HS-5 (cell line): ENCODE measurements at regions not wholly inside any gene's neighbourhood (a gene's known extent, or its start where the extent isn't known, plus 50 kb on each side); places are given as distances from the start of the nearest gene placed in this dataset.

Experiments
- DNase-seq: peaks from one replicate; pipeline ENCODE4 v3.0.0-alpha.2; 2012; ENCODE audit warnings: low read depth

GRCh38 chr12:68449196-68449595, 117.0 kb upstream of the MDM1 start:
- DNase-seq, result no peak

GRCh38 chr12:68450947-68451260, 118.7 kb upstream of the MDM1 start:
- DNase-seq, result no peak

- peak; percentile 37 for DNase-seq
Measured at GRCh38 chr12:68451261-68452077, 119.3 kb upstream of the MDM1 start.

- no peak for DNase-seq
Measured at GRCh38 chr12:68452078-68452715, 120.0 kb upstream of the MDM1 start.

- DNase-seq, result no peak
Measured at GRCh38 chr12:68453278-68453677, 121.1 kb upstream of the MDM1 start.

DNA sequence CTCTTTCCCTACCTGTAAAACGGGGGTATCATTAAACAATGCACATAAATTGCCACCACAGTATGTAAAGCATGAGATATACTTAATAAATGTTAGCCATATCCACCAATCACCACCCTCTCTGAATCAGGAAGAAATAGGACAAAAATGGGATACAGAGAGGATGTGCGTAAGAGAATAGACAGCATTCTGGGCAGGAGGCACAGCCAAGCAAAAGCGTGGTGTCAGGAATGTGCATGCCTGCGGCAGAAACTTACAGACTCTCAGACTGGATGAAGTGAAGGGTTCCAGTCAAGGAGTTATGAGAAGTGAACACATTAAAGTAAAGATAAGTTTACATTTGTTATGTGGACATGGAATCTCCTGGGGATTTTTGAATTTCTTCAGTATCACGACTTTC, 121.7 kb upstream of the MDM1 start:
- DNase-seq, result no peak

DNA sequence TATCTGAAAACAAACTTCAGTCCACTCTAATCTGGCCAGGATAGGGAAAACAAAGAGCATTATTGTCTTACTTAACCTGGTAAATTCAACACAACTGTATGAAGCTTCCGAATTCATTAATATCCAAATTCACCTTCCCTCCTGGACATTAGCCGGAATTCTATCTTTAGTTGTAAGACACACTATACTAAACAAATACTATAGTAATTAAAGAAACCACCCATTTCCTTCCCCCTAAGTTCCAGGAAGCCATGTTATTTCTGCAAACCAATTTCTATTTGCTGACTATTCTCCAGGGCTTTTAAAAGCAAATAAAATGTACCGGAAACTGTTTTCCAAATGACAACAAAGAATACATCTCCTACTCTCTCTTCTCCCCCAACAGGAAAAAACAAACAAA, 122.7 kb upstream of the MDM1 start:
- no peak for DNase-seq

DNA sequence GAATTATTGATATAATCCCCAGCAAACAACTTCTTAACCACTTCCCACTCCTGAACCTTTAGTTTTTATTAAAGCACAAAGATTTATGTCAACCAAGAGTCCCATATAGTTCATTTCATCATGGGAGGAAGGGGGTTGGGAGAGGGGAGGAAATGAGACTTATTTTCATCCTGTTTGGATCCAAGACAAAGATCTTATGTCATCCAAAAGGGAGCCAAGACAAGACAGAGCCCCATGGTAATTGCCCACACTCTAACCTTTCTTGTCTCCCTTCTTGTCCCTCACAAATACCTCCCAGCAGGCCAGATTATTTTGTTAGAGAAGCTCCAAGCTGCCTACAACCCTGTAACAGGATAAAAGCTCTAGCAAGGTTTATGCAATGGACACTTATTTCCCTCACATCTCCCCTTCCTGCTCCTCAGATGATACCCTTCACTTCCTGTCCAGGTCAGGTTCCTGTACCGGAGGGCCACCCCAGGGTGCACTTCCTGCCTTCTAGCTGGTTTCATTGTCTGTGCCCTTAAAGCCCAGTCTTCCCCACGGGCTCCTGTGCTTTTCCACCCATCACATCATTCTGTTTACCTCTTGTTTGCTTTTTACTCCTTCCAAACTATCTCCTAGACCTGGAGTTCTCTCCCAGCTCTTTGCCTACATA, 123.7 kb upstream of the MDM1 start:
- no peak for DNase-seq

GRCh38 chr12:68458866-68459265, 126.7 kb upstream of the MDM1 start:
- DNase-seq, result no peak

DNA sequence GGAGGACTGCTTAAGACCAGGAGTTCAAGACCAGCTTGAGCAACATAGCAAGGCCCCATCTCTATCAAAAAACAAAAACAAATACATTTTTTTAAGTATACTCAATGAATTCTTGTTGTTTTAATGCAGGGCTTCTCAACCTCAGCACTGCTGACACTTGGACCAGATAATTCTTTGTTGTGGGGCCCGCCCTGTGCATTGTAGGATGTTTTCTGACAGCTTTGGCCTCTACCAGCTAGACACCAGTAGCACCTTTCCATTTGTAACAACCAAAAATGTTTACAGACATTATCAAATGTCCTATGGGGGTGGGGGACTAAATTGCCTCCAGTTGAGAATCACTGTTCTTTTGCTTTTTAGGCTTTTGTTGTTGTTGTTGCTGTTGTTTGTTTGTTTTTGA, 128.1 kb upstream of the MDM1 start:
- no peak for DNase-seq

GRCh38 chr12:68461645-68462044, 129.5 kb upstream of the MDM1 start:
- DNase-seq, result no peak

DNA sequence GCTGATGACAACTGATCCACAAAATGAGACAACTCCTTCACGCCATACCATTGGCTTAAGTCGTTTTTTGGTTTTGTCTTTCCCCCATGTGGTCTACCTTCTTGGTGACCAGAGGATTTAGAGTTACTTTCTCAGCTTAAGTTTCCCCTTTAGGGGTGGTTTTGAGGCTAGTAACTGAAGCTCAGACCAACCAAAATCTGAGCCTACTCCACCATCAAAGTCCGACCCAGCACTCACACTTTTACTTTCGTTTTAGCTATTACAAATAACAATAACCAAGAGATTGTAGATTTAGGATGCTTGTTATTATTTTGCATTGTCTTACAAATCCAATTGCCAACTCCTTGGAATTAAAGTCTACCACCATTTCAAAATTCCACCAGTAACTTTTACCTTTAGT, 130.6 kb upstream of the MDM1 start:
- DNase-seq, result no peak

- DNase-seq, result no peak
Measured at GRCh38 chr12:68465227-68465626, 133.1 kb upstream of the MDM1 start.

DNA sequence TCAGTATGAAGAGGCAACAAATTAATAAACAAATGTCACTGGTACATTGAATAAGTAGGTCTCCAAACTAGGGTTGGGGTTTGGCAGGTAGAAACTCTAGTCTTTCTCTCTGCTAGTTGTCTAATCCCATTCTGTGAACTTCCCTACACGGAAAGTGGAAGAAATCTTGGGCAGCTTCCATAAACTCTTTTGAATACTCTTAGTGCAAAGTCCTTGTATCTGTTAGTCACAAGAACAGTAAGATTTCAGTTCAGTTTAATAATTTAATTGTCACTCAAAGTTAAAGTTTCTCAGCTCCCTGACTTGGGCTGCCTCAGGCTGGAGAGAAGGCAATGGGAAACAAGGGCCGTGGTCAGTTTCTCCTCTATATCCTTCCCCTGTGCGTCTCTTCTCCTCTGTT, 135.4 kb upstream of the MDM1 start:
- DNase-seq, result no peak

DNA sequence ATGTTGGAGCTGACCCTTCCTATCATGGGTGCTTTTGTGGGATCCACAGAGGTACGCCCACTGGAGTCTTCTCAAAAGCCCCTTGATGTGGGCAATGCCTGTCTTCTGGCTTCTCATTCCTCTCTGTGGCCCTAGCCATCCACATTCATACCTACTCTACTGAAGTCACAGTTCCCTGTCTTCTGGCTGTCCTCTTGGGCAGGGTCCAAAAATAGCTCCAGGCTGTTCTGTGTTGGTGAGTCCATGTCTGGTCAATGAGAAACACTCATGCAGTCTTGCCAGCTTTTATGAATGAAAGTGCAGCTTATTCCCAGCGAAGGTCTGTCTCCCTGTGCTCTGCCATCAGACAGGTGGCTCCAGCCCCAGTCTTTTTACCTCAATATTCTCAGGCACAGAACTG, 135.9 kb upstream of the MDM1 start:
- no peak for DNase-seq

DNA sequence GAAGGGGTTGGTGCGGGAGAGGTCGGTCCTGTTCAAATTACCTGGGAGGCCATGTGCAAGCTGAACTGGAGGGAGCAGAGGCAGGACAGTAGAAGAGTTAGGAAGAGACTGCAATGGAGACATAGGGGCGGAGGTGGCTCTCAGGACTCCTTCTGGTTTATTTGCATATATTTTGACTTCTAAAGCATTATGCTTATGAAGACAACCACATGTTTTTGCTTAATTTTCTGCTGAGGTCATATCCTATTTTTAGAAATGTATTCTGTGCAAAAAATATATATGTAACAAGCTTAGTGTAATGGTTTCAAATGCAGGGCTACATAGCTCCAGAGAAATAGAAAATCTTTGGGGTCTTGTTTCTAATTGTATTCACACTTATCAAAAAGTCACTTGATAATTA, 137.0 kb upstream of the MDM1 start:
- no peak for DNase-seq

DNA sequence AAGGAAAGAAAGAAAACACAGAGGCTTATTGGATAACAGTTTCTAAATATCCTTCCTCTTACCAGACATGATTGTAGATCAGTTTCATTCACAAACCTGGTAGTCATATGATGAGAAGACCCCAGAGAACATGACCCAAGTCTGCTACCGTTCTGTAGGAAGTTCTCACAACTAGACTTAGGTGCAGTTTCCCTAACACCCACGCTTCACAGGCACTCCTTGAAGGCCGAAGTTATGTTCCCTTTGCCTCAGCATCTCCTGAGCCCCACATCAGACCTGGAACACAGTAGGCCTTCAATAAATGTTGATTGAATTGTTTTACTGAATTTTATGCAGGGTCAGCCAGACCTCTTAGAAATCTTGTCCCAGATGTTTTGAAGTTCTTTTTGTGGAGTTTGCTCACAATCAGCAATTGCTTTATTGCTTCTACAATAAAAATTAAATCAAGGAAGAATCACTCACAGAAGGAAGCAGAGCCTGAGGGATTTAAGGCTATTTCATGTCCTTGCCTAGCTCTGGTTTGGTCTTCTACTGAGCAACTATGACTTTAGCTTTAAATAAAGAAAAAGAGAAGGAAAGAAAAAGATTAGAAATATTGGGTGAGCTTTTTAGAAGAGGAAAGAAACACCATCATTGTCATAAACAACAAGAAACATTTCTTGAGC, 138.6 kb upstream of the MDM1 start:
- no peak for DNase-seq

DNA sequence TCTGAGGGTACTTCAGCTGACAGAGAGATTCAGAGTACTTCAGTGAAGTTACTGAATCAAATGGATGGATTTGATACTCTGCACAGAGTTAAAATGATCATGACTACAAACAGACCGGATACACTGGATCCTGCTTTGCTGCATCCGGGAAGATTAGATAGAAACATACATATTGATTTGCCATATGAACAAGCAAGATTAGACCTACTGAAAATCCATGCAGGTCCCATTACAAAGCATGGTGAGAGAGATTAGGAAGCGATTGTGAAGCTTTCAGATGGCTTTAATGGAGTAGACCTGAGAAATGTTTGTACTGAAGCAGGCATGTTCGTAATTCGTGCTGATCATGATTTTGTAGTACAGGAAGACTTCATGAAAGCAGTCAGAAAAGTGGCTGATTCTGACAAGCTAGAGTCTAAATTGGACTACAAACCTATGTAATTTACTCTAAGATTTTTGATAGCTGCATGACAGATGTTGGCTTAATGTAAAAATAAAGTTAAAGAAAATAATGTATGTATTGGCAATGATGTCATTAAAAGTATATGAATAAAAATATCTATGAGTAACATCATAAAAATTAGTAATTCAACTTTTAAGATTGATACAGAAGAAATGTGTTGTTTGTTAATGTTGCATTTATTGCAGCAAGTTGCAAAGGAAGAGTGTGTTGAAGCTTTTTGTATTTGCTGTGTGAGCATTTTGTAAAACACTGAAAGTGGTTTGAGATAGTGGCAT, 136.1 kb upstream of the RAP1B start:
- no peak for DNase-seq

DNA sequence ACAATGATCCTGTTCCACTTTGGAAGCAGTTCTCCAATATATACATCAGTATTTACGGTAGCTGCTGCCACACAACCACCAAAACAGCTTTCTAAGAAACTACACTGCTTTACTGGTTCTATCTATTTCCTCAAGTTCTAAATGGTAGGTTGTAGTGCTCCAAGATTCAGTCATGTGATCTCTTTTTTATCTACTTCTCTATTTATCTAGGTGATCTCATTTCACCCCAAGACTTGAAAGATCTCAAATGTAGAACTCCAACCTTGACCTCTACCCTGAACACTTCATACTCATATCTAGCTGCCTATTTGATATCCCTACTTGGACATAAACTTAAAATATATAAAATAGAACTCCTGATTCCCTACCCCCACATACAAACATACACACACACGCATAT, 133.9 kb upstream of the RAP1B start:
- no peak for DNase-seq

DNA sequence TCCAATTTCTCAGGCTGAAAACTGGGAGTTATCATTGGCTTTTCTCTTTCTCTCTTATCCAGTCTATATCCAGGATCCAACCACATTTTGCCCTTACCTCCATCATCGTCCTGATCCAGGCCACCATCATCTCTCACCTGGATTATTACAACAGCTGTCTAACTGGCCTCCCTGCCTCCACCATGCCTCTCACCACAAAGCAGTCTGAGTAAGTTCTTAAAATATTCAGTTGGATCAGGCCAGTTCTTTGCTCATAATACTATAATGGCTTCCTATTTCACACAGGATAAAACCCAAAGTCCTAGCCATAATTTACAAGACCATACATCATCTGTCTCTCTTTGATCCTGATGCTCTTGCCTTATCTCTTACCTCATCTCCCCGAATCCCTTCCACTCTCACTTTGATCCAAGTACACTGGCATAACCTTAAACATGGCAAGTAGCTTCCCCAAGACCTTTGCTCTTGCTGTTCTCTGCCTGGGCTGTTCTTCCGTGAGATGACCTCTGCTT, 133.4 kb upstream of the RAP1B start:
- no peak for DNase-seq

DNA sequence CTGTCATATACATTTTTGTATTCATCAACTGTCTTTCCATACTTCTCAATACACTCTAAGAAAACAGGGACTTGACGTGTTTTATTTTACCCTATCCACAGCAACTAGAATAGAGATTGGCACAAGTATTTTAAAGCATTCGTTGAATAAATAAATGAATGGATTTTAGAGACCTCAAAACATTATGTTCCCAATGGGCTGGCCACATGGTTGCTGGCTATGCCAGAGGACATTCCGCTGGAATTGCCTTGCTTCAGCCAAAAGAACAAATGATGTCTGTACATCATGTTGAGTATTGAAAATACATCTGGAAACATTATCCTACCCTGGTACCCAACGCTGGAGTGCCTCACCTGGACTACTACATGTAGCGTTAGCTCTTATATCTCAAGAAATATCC, 132.8 kb upstream of the RAP1B start:
- DNase-seq, result no peak
